MCF 10A (cell line): ENCODE measurements at regions not wholly inside any gene's neighbourhood (a gene's known extent, or its start where the extent isn't known, plus 50 kb on each side); places are given as distances from the start of the nearest gene placed in this dataset.
A peak's percentile ranks its signal among the peaks of the same experiment; 100 is the strongest.

Experiments used
- BruUV-seq: library from RNA; stranded (reverse); fragments of 400-500 nt; replicated peaks from 2 replicates; lab custom pipeline; 2021; lab: Mats Ljungman, UMichigan
- CTCF ChIA-PET: fragments of 300-600 bp; sonication (Branson Sonifier 250); formaldehyde crosslinking; extraction: SDS; loops from one replicate; lab custom pipeline; 2021; ENCODE audit warnings: antibody characterized with exemption, inconsistent platforms; lab: Yijun Ruan, JAX
- POLR2A ChIA-PET: fragments of 300-600, 350-650 bp; sonication (Branson Sonifier 250); formaldehyde crosslinking; extraction: SDS; loops from one replicate; lab custom pipeline; 2020; ENCODE audit warnings: antibody characterized with exemption, inconsistent platforms; lab: Yijun Ruan, JAX
- DNase-seq: peaks from one replicate; pipeline ENCODE4 v3.0.0-alpha.2; 2018; ENCODE audit not compliant: unreplicated experiment
- H3K27ac Mint-ChIP-seq: one replicate; pipeline ENCODE4 v1.8.0; 2022; ENCODE audit warnings: mild to moderate bottlenecking, low read depth, mixed read lengths; ENCODE audit not compliant: unreplicated experiment
- H3K27me3 Mint-ChIP-seq: one replicate; pipeline ENCODE4 v1.8.0; 2022; ENCODE audit warnings: mixed read lengths; ENCODE audit not compliant: insufficient read depth, unreplicated experiment
- H3K36me3 Mint-ChIP-seq: one replicate; pipeline ENCODE4 v1.8.0; 2022; ENCODE audit warnings: mild to moderate bottlenecking, moderate library complexity, mixed read lengths; ENCODE audit not compliant: insufficient read depth, unreplicated experiment
- H3K4me1 Mint-ChIP-seq: one replicate; pipeline ENCODE4 v1.8.0; 2022; ENCODE audit warnings: mixed read lengths; ENCODE audit not compliant: insufficient read depth, unreplicated experiment
- H3K4me3 Mint-ChIP-seq: one replicate; pipeline ENCODE4 v1.8.0; 2022; ENCODE audit warnings: mild to moderate bottlenecking, moderate library complexity, mixed read lengths; ENCODE audit not compliant: unreplicated experiment
- H3K9me3 Mint-ChIP-seq: one replicate; pipeline ENCODE4 v1.8.0; 2022; ENCODE audit warnings: mixed read lengths; ENCODE audit not compliant: unreplicated experiment
- intact Hi-C: fragments of 100-400 bp; cut with micrococcal nuclease; formaldehyde crosslinking; loops from 2 replicates; pipeline ENCODE4 v1.14.1; 2022
- TF ChIP-seq, protein P1 (sequence below): fragments of 200-600 bp; IDR thresholded peaks from one replicate; pipeline ENCODE4 v1.8.0; 2022; ENCODE audit warnings: antibody characterized with exemption, mild to moderate bottlenecking; ENCODE audit not compliant: unreplicated experiment

GRCh38 chr2:118232796-118233195, 144.5 kb downstream of the INSIG2 start:
- peaks cover 7% of the 10 kb centered on the region for H3K9me3 Mint-ChIP-seq
- ChIA-PET CTCF (interaction anchor here (0.6 to 4.3 kb wide), 2 partner anchors 11 to 215 kb away, joined by 3 to 17 read pairs; no protein-coding TSS in a partner anchor), POLR2A (no interaction called here)
- H3K4me1 Mint-ChIP-seq = peaks cover 7% of the 10 kb centered on the region
- no peaks in the 10 kb centered on the region for H3K36me3 Mint-ChIP-seq
- intact Hi-C loops = no loop called here
- no peak overlapping the region for H3K27ac Mint-ChIP-seq
- BruUV-seq = no TSS peak
- H3K27me3 Mint-ChIP-seq = no peaks in the 10 kb centered on the region
- no peak for DNase-seq
- TF ChIP-seq, protein P1, sequence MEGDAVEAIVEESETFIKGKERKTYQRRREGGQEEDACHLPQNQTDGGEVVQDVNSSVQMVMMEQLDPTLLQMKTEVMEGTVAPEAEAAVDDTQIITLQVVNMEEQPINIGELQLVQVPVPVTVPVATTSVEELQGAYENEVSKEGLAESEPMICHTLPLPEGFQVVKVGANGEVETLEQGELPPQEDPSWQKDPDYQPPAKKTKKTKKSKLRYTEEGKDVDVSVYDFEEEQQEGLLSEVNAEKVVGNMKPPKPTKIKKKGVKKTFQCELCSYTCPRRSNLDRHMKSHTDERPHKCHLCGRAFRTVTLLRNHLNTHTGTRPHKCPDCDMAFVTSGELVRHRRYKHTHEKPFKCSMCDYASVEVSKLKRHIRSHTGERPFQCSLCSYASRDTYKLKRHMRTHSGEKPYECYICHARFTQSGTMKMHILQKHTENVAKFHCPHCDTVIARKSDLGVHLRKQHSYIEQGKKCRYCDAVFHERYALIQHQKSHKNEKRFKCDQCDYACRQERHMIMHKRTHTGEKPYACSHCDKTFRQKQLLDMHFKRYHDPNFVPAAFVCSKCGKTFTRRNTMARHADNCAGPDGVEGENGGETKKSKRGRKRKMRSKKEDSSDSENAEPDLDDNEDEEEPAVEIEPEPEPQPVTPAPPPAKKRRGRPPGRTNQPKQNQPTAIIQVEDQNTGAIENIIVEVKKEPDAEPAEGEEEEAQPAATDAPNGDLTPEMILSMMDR = no peak
- H3K4me3 Mint-ChIP-seq = no peak overlapping the region

DNA sequence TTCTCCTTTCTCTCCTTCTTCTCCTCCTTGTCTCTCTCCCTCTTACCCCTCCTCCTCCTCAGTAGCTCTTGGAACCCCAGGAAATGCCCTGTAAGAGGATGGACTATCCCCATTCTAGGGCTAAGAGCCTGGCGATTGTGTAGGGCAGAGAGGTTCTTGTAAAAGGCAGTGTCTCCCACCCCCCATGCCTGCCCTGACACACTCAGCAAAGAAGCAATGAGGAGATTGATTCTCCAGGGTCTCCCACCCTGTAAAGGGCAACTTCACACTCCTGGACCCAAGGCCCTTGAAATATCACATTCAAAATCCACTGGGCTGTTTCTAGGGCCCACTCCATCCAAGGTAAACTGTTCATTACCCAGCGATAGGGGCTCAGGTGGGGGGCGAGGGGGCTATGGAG, 144.1 kb downstream of the INSIG2 start:
- Mint-ChIP-seq H3K9me3 (peaks cover 7% of the 10 kb centered on the region), H3K4me1 (peaks cover 7% of the 10 kb centered on the region), H3K4me3 (no peak overlapping the region), H3K27ac (no peak overlapping the region), H3K36me3 (no peaks in the 10 kb centered on the region), H3K27me3 (no peaks in the 10 kb centered on the region)
- intact Hi-C loops = no loop called here
- no TSS peak for BruUV-seq
- POLR2A ChIA-PET = no interaction called here
- TF ChIP-seq, protein P1 = no peak
- no peak for DNase-seq
- CTCF ChIA-PET = interaction anchor here (0.6 to 4.3 kb wide), 2 partner anchors 10 to 214 kb away, joined by 3 to 17 read pairs; no protein-coding TSS in a partner anchor

DNA sequence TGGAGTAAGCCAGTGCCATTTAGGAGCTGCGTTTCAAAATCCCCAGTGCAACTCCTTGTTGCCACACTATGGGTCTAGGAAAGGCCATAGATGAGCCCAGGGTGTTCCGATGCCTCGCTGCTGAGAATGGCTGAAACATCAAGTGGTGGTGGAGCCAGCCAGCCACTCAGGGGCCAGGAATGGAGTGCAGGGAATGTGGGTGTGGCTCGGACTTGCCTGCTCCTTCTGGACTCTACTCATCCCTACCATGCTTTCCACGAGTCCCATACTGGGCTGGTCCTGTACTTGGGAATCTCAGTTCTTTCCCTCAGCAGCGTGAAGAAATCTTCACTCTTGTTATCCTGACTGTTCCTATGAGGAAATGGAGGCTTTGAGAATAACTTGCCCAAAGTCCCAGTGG, 143.5 kb downstream of the INSIG2 start:
- peaks cover 7% of the 10 kb centered on the region for H3K9me3 Mint-ChIP-seq
- no peak overlapping the region for H3K27ac Mint-ChIP-seq
- ChIA-PET CTCF (interaction anchor here (4.3 kb wide), 1 partner anchor 10 kb away, joined by 17 read pairs; no protein-coding TSS in a partner anchor), POLR2A (no interaction called here)
- H3K27me3 Mint-ChIP-seq = no peaks in the 10 kb centered on the region
- no peaks in the 10 kb centered on the region for H3K36me3 Mint-ChIP-seq
- peaks cover 7% of the 10 kb centered on the region for H3K4me1 Mint-ChIP-seq
- intact Hi-C loops = no loop called here
- TF ChIP-seq, protein P1 = no peak
- DNase-seq = no peak
- H3K4me3 Mint-ChIP-seq = no peak overlapping the region
- no TSS peak for BruUV-seq

GRCh38 chr2:118227698-118228508, 139.6 kb downstream of the INSIG2 start:
- no peak overlapping the region for H3K4me3 Mint-ChIP-seq
- H3K9me3 Mint-ChIP-seq = peaks cover 3% of the 10 kb centered on the region
- BruUV-seq = no TSS peak
- DNase-seq = peak; percentile 75
- intact Hi-C loops = no loop called here
- TF ChIP-seq, protein P1 = no peak
- POLR2A ChIA-PET = interaction anchor here (0.7 kb wide), 1 partner anchor 14 kb away, joined by 3 read pairs; no protein-coding TSS in a partner anchor
- no peaks in the 10 kb centered on the region for H3K27me3 Mint-ChIP-seq
- CTCF ChIA-PET = interaction anchor here (0.6 to 2.4 kb wide), 8 partner anchors 17 to 654 kb away, joined by 3 to 12 read pairs (median 5); no protein-coding TSS in a partner anchor
- no peaks in the 10 kb centered on the region for H3K36me3 Mint-ChIP-seq
- H3K27ac Mint-ChIP-seq = peak overlapping the region; percentile 5
- peaks cover 13% of the 10 kb centered on the region for H3K4me1 Mint-ChIP-seq
